ENCODE measurements at regions not wholly inside any gene's neighbourhood (a gene's known extent, or its start where the extent isn't known, plus 50 kb on each side); places are given as distances from the start of the nearest gene placed in this dataset.
A peak's percentile ranks its signal among the peaks of the same experiment; 100 is the strongest.

GRCh38 chr2:88838165-88838635 is 146.7 kb downstream of the RPIA start:
- no peaks in the 10 kb centered on the region for H3K36me3 ChIP-seq (ENCODE audit: control insufficient read depth in 4 of 4, insufficient read depth in 4 of 4, low read length in 4 of 4)
- H3K27me3 ChIP-seq (ENCODE audit: control insufficient read depth in 3 of 3, insufficient read depth in 3 of 3, low read length in 2 of 3), result no peaks in the 10 kb centered on the region
- no peak for TF ChIP-seq CTCF (IDR thresholded peaks at IDR 0.05; ENCODE audit: control extremely low read depth, extremely low read depth)
- no peak overlapping the region for H3K4me3 ChIP-seq
- ATAC-seq (ENCODE audit: insufficient read depth, low FRiP score) (no peak), DNase-seq (no peak)
- peaks cover 0 to 8% (median 0%) of the 10 kb centered on the region in 5 donors for H3K4me1 ChIP-seq (ENCODE audit: control insufficient read depth in 5 of 5, insufficient read depth in 5 of 5, low read length in 5 of 5)
- peaks cover 0 to 2% (median 0%) of the 10 kb centered on the region in 4 donors for H3K9me3 ChIP-seq (ENCODE audit: control insufficient read depth in 4 of 4, insufficient read depth in 3 of 4, low read length in 3 of 4)
- no peak overlapping the region for H3K27ac ChIP-seq (ENCODE audit: low read depth in 1 of 2, low read length in 1 of 2)
- WGBS, 2 donors, result 52 to 56% methylated on average over 4 of the region's 4 CpGs
- no peak overlapping the region for H3K9ac ChIP-seq (ENCODE audit: insufficient read depth in 1 of 2, low read length in 2 of 2)

GRCh38 chr2:88841224-88841929 is 149.9 kb downstream of the RPIA start:
- peaks cover 0 to 9% (median 0%) of the 10 kb centered on the region in 5 donors for H3K4me1 ChIP-seq (ENCODE audit: control insufficient read depth in 5 of 5, insufficient read depth in 5 of 5, low read length in 5 of 5)
- H3K27ac ChIP-seq (ENCODE audit: low read depth in 1 of 2, low read length in 1 of 2), result peak overlapping the region in 1 of 2 donors; percentile 49
- peaks cover 0 to 2% (median 0%) of the 10 kb centered on the region in 3 donors for H3K27me3 ChIP-seq (ENCODE audit: control insufficient read depth in 3 of 3, insufficient read depth in 3 of 3, low read length in 2 of 3)
- no peak overlapping the region for H3K9ac ChIP-seq (ENCODE audit: insufficient read depth in 1 of 2, low read length in 2 of 2)
- DNase-seq, result no peak
- H3K9me3 ChIP-seq (ENCODE audit: control insufficient read depth in 4 of 4, insufficient read depth in 3 of 4, low read length in 3 of 4), result peaks cover 0 to 2% (median 0%) of the 10 kb centered on the region in 4 donors
- no peaks in the 10 kb centered on the region for H3K36me3 ChIP-seq (ENCODE audit: control insufficient read depth in 4 of 4, insufficient read depth in 4 of 4, low read length in 4 of 4)
- no peak for TF ChIP-seq CTCF (IDR thresholded peaks at IDR 0.05; ENCODE audit: control extremely low read depth, extremely low read depth)
- H3K4me3 ChIP-seq, result no peak overlapping the region
- WGBS, 2 donors, result 78 to 92% methylated on average over 8 of the region's 8 CpGs
- peak; percentile 59 for ATAC-seq (ENCODE audit: insufficient read depth, low FRiP score)

DNA sequence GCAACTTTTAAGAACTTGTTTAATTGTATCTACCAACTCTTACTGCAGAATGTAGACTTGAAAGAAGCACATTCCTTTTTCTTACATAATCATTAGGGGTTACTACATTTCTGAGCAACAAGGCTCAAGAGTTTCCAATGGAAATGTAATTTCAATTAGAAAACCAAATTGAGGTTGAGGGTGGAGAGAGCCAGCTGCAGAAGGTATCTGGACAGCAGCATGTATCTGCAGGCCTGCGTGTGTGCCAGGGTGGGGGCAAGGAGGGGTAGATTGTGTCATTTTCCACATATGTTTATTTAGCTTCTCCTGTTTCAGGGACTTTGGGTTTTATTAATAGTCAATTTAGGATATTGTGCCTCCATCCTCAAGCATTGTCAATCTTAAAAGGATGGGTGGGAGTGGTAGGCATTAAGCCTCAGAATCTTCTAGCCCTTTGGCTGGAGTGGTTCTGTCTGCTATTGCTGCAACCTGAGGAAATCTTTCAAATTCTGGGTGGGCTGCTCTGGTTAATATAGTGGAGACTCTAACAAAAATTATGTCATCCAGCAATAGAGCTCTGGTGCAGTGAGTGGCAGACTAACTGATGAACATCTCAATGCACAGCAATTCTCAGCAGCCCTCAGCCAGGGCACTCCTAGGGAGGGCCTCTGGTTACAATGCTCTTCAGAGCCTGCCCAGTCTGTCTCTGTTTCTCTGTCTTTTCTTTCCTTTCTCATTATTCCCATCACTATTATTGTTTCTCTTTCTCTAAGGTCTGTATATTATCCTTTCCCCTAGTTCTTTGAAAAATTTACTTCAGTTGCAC is 151.4 kb downstream of the RPIA start:
- Histone ChIP-seq H3K9ac (ENCODE audit: insufficient read depth in 1 of 2, low read length in 2 of 2) (no peak overlapping the region), H3K36me3 (ENCODE audit: control insufficient read depth in 4 of 4, insufficient read depth in 4 of 4, low read length in 4 of 4) (no peaks in the 10 kb centered on the region), H3K4me3 (no peak overlapping the region), H3K27me3 (ENCODE audit: control insufficient read depth in 3 of 3, insufficient read depth in 3 of 3, low read length in 2 of 3) (peaks cover 0 to 2% (median 0%) of the 10 kb centered on the region in 3 donors), H3K27ac (ENCODE audit: low read depth in 1 of 2, low read length in 1 of 2) (no peak overlapping the region), H3K9me3 (ENCODE audit: control insufficient read depth in 4 of 4, insufficient read depth in 3 of 4, low read length in 3 of 4) (peaks cover 0 to 2% (median 0%) of the 10 kb centered on the region in 4 donors), H3K4me1 (ENCODE audit: control insufficient read depth in 5 of 5, insufficient read depth in 5 of 5, low read length in 5 of 5) (peaks cover 0 to 9% (median 0%) of the 10 kb centered on the region in 5 donors)
- DNase-seq (no peak), ATAC-seq (ENCODE audit: insufficient read depth, low FRiP score) (no peak)
- TF ChIP-seq CTCF (IDR thresholded peaks at IDR 0.05; ENCODE audit: control extremely low read depth, extremely low read depth), result no peak
- 64 to 75% methylated on average over 1 of the region's 1 CpG for WGBS, 2 donors

Data from lung (tissue), 11 donors.